ENCODE measurements at regions not wholly inside any gene's neighbourhood (a gene's known extent, or its start where the extent isn't known, plus 50 kb on each side); places are given as distances from the start of the nearest gene placed in this dataset.
"Not testable (repeated sequence)": the region's sequence is repeated elsewhere in the genome, so short reads cannot be mapped to it uniquely, and the experiment has no call there.

DNA sequence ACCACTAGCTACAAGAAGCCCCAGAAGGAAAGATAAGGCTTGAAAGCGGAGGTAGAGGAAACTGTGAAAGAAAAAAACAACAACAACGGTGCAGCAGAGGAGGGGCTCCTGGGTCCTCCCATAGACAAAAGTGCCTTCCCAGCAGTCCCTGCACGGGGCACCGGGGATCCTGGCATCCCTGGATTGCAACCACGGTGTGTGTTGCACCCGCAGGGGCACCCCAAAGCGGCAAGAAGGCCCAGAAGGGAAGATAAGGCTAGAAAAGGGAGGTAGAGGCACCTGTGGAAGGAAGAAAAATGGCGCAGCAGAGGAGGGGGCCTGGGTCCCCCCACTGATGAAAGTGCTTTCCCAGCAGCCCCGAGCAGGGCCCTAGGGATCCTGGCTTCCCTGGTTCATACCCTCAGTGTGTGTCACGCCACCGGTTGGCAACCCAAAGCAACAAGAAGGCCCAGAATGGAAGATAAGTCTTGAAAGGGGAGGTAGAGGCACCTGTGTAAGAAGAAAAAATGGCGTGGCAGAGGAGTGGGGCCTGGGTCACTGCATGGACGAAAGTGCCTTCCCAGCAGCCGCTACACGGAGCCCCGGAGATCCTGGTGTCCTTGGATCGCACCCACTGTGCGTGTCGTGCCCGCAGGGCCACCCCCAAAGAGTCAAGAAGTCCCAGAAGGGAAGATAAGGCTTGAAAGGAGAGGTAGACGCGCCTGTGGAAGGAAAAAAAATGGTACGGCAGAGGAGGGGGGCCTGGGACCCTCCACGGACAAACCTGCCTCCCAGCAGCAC lies 281.0 kb downstream of the ALG10 start:
- DNase-seq (ENCODE audit: low read depth): no peak

DNA sequence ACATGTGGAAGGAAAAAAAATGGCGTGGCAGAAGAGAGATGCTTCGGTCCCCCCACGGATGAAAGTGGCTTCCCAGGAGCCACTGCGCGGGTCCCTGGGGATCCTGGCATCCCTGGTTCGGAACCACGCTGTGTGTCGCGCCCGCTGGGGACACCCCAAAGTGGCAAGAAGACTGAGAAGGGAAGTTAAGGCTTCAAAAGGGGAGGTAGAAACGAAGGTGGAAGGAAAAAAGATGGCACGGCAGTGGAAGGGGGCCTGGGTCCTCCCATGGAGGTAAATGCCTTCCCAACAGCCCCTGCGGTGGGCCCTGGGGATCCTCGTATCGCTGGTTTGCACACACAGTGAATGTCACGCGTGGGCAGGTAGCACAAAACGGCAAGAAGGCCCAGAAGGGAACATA lies 281.7 kb downstream of the ALG10 start:
- no peak for DNase-seq (ENCODE audit: low read depth)

DNA sequence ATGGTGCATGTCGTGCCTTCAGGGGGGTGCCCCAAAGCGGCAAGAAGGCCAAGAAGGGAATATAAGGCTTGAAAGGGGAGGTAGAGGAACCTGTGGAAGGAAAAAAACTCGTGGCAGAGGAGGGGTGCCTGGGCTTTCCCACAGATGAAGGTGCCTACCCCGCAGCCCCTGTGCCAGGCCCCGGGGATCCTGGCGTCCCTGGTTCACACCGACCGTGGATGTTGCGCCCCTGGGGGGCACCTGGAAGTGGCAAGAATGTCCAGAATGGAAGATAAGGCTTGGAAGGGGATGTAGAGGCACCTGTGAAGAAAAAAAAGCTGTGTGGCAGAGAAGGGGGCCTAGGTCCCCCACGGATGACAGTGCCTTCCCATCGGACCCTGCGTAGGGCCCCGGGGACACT lies 282.2 kb downstream of the ALG10 start:
- no peak for DNase-seq (ENCODE audit: low read depth)

DNA sequence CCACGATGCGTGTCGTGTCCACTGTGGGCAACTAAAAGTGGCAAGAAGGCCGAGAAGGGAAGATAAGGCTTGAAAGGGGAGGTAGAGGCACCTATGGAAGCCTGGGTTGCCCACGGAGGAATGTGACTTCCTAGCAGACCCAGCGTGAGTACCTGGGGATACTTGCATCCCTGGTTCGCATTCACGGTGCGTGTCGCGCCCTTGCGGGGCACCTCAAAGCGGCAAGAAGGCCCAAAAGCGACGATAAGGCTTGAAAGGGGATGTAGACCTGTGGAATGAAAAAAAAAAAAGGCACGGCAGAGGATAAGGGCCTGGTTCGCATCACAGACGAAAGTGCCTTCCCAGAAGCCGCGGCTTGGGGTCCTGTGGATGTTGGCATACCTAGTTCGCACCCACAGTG lies 282.9 kb downstream of the ALG10 start:
- DNase-seq (ENCODE audit: low read depth): no peak

DNA sequence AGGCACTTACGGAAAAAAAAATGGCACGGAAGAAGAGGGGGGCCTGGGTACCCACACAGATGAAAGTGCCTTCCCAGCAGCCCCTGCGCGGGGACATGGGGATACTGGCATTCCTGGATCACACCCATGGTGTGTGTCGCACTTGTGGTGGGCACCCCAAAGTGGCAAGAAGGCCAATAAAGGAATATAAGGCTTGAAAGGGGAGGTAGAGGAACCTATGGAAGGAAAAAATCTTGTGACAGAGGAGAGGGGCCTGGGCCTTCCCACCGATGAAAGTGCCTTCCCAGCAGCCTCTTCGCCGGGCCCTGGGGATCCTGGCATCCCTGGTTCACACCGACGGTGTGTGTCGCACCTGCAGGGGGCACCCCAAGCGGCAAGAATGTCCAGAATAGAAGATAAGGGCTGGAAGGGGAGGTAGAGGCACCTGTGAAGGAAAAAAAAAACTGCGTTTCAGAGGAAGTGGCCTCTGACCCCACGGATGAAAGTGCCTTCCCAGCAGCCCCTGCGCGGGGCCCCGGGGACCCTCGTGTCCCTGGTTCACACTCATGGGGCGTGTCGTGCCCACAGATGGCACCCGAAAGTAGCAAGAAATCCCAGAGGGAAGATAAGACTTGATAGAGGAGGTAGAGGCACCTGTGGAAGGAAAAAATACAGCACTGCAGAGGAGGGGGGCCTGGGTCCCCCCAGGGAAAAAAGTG lies 284.0 kb downstream of the ALG10 start:
- DNase-seq (ENCODE audit: low read depth): no peak

DNA sequence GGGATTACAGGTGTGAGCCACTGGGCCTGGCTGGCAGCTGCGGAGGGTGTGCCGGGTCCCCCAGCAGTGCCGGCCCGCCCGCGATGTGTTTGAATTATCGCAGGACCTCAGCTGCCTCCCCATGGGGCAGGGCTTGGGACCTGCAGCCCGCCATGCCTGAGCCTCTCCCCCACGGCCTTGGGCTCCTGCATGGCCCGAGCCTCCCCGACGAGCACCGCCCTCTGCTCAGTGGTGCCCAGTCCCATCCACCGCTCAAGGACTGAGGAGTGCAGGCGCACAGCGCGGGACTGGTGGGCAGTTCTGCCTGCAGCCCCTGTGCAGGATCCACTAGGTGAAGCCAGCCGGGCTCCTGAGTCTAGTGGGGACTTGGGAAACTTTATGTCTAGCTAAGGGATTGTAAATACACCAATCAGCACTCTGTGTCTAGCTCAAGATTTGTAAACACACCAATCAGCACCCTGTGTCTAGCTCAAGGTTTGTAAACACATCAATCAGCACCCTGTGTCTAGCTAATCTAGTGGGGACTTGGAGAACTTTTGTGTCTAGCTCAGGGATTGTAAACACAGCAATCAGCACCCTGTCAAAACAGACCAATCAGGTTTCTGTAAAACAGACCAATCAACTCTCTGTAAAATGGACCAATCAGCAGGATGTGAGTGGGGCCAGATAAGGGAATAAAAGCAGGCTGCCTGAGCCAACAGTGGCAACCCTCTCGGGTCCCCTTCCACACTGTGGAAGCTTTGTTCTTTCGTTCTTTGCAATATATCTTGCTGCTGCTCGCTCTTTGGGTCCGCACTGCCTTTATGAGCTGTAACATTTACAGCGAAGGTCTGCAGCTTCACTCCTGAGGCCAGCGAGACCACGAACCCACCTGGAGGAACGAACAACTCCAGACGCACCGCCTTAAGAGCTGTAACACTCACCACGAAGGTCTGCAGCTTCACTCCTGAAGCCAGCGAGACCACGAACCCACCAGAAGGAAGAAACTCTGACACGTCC lies 287.8 kb downstream of the ALG10 start:
- not testable (repeated sequence) for DNase-seq (ENCODE audit: low read depth)

DNA sequence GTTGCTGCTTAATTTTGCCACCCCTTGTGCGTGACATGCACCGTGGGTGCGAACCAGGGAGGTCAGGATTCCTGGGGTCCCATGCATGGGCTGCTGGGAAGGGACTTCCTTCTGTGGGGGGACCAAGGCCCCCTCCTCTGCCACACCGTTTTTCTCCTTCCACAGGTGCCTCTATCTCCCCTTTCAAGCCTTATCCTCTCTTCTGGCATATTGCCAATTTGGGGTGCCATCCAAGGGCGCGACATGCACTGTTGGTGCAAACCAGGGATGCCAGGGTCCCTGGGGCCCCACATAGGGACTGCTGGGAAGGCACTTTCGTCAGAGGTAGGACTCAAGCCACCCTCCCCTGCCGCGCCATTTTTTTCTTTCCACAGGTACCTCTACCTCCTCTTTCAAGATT lies 289.0 kb downstream of the ALG10 start:
- no peak for DNase-seq (ENCODE audit: low read depth)

DNA sequence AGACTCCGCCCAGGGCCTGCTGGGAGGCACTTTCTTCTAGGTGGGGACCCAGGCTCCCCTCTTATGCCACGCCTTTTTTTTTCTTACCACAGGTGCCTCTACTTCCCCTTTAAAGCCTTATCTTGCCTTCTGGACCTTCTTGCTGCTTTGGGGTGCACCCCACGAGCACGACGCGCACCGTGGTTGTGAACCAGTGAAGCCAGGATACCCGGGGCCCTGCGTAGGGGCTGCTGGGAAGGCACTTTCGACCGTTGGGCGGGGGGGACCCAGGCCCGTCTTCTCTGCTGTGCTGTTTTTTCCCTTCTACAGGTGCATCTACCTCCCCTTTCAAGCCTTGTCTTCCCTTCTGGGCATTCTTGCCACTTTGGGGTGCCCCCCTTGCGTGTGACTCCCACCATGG lies 305.4 kb downstream of the ALG10 start:
- DNase-seq (ENCODE audit: low read depth): no peak

DNA sequence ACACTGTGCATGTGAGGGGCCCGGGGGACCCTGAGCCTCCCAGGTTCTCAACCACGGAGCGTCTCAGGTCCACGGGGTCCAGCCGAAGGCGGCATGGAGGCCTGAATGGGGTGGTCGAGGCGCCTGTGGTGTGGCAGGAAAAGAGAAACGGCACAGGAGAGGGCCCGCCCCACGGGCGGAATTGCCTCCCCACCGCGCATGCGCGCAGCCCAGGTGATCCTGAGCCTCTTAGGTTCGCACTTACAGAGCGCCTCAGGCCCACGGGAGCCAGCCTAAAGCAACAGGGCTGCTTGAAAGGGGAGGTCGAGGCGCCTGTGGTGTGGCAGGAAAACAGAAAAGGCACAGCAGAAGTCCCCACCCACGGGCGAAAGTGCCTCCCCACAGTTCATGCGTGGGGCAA lies 311.0 kb downstream of the ALG10 start:
- DNase-seq (ENCODE audit: low read depth): no peak

DNA sequence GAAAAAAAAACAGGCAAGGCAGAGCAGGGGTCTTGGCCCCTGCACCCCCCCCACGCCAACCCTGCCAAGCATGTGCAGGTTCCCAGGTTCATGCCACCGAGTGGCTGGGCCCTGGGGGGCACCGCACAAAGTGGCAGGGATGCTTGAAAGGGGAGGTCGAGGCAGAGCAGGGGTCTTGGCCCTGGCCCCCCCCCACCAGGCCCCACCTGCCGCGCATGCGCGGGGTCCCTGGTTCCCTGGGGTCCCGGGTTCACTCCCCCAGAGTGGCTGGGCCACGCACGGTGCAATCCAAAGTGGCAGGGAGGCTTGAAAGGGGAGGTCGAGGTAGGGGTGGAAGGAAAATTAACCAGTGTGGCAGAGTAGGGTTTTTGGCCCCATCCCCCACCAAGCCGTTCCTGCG lies 312.2 kb downstream of the ALG10 start:
- DNase-seq (ENCODE audit: low read depth): no peak

DNA sequence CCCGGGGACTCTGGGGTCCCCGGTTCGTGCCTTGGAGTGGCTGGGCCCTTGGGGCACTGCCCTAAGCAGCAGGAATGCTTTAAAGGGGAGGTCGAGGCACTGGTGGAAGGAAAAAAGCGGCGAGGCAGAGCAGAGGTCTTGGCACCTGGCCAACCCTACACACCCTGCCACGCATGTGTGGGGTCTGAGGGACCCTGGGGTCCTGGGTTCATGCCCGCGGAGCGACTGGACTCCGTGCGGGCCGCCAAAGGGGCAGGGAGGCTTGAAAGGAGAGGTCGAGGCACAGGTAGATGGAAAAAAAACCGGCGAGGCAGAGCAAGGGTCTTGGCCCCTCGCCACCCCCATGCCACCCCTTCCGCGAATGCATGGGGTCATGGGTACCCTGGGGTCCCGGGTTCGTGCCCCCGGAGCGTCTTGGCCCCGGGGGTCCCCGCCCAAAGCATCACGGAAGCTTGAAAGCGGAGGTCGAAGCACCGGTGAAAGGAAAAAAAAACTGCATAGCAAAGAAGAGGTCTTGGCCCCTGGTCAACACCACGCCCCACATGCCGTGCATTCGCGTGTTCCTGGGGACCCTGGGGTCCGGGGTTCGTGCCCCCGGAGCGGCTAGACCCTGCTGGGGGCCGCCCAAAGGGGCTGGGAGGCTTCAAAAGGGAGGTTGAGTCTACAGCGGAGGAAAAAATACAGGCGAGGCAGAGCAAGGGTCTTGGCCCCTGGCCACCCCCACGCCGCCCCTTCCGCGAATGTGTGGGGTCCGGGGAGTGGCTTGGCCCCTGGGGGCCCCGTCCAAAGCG lies 312.9 kb downstream of the ALG10 start:
- no peak for DNase-seq (ENCODE audit: low read depth)

DNA sequence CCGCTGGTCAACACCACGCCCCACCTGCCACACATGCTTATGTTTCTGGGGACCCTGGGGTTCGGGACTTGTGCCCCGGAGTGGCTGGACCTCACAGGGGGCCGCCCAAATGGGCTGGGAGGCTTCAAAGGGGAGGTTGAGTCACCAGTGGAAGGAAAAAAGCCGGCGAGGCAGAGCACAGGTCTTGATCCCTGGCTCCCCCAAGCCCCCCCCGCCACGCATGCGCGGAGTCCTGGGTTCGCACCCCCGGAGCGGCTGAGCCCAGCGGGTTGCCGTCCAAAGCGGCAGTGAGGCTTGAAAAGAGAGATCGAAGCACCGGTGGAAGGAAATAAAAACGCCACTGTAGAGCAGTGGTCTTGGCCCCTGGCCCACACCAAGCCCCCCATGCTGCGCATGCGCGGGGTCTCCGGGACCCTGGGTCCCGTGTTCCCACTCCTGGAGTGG lies 313.5 kb downstream of the ALG10 start:
- DNase-seq (ENCODE audit: low read depth): no peak

DNA sequence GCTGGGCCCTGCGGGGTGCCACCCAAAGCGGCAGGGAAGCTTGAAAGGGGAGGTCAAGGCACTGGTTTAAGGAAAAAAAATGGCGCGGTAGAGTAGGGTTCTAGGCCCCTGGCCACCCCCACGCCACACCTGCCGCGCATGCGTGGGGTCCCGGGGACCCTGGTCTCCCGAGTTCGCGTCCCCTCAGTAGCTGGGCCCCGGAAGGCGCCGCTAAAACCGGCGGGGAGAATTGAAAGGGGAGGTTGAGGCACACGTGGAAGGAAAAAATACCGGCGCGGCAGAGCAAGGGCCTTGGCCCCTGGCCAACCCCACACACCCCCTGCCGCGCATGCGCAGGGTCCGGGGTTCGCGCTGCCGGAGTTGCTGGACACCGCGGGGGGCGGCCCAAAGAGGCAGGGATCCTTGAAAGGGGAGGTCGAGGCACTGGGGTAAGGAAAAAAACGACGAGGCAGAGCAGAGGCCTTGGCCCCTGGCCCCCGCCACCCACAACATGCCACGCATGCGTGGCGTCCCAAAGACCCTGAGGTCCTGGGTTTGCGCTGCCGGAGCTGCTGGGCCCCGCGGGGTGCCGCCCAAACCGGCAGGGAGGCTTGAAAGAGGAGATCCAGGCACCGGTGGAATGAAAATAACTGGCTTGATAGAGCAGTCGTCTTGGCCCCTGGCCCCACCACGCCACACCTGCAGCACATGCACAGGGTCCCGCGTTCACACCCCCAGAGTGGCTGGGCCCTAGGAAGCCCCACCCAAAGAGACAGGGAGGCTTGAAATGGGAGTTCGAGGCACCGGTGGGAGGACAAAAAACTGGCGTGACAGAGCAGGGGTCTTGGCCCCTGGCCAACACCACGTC lies 314.5 kb downstream of the ALG10 start:
- DNase-seq (ENCODE audit: low read depth): no peak

DNA sequence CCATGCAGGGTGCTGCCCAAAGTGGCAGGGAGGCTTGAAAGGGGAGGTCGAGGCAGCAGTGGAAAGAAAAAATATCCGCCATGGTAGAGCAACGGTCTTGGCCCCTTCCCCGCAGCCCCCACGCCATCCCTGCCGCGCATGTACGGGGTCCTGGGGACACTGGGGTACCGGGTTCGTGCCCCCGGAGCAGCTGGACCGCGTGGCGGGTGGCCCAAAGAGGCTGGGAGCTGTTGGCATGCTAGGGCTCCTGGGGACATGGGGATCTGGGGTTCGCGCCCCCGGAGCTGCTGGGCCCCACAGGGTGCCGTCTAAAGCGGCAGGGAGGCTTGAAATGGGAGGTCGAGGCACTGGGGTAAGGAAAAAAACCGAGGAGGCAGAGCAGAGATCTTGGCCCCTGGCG lies 316.5 kb downstream of the ALG10 start:
- no peak for DNase-seq (ENCODE audit: low read depth)

DNA sequence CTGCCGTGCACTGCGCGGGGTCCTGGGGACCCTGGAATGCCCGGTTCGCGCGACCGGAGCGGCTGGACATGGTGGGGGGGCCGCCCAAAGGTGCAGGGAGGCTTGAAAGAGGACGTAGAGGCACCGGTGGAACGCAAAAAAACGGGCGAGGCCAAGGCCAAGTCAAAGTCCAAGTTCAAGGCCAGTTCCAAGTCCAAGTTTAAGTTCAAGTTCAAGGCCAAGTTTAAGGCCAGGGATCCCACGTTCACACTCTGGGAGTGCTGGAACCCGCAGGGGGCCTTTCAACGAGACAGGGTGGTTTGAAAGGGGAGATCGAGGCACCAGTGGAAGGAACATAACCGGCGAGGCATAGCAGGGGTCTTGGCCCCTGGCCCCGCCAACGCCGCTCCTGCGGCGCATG lies 317.6 kb downstream of the ALG10 start:
- DNase-seq (ENCODE audit: low read depth): no peak

DNA sequence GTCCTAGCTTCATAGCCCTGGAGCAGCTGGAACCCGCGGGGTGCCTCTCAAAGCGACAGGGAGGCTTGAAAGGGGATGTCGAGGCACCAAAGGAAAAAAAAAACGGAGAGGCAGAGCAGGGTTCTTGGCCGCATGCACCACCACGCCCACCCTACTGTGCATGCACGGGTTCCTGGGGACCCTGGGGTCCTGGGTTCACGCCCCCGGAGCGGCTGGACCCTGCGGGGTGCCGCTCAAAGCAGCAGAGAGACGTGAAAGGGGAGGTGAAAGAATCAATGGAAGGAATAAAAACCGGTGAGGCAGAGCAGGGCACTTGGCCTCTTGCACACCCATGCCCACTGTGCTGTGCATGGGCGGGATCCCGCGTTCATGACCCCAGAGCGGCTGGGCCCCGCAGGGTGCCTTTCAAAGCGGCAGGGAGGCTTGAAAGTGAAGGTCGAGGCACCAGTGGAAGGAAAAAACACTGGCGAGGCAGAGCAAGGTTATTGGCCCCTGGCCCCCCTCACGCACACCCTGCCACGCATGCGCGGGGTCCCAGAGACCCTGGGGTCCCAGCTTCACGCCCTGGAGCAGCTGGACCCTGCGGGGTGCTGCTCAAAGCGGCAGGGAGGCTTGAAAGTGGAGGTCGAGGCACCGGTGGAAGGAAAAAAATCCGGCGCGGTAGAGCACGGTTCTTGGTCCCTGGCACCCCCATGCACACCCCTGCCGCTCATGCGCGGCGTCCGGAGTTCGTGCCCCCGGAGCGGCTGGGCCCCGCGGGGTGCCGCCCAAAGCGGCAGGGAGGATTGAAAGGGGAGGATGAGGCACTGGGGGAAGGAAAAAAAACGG lies 318.5 kb downstream of the ALG10 start:
- DNase-seq (ENCODE audit: low read depth): no peak

DNA sequence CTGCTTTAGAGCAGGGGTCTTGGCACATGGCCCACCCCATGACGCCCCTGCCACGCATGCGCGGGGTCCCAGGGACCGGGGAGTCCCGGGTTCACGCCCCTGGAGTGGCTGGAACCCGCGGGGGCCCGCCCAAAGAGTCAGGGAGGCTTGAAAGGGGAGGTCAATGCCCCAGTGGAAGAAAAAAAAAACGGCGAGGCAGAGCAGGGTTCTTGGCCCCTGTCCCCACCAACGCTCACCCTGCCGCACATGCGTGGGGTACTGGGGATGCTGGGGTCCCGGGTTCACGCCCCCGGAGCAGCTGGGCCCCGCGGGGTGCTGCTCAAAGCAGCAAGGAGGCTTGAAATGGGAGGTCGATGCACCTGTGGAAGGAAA lies 319.1 kb downstream of the ALG10 start:
- no peak for DNase-seq (ENCODE audit: low read depth)

DNA sequence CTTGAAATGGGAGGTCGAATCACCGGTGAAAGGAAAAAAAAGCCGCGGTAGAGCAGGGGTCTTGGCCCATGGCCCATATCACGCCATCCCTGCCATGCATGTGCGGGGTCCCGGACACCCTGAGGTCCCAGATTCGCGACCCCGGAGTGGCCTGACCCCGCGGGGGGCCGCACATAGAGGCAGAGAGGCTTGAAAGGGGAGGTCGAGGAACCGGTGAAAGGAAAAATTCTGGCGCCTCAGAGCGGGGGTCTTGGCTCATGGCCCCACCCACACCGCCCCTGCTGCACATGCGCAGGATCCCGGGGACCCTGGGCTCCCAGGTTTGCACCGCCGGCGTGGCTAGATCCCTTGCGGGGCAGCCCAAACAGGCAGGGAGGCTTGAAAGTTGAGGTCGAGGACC lies 319.8 kb downstream of the ALG10 start:
- no peak for DNase-seq (ENCODE audit: low read depth)

DNA sequence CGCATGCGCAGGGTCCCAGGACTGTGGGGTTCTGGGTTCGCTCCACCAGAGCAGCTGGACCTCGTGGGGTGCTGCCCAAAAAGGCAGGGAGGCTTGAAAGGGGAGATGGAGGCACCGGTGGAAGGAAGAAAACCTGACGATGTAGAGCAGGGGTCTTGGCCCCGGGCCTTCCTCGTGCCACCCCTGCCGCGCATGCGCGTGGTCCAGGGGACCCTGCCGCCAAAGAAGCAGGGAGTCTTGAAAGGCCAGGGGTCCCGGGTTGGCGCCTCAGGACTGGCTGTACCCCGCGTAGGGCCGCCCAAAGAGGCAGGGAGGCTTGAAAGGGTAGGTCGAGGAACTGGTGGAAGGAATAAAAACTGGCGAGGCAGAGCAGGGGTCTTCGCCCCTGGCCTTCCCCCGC lies 321.0 kb downstream of the ALG10 start:
- DNase-seq (ENCODE audit: low read depth): no peak

DNA sequence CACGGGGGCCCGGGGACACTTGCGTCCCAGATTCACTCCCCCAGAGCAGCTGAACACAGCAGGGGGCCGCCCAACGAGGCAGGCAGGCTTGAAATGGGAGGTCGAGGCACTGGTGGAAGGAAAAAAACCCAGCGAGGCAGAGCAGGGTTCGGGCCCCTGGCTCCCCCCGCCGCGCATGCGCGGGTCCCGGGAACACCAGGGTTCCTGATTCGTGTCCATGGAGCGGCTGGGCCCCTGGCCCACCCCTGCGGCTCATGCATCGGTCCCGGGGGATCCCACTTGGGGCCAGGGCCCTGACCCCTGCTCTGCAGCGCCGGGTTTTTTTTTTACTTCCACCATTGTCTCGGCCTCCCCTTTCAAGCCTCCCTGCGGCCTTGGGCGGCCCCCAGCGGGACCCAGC lies 321.5 kb downstream of the ALG10 start:
- no peak for DNase-seq (ENCODE audit: low read depth)
